ENCODE measurements at regions not wholly inside any gene's neighbourhood (a gene's known extent, or its start where the extent isn't known, plus 50 kb on each side); places are given as distances from the start of the nearest gene placed in this dataset.

- TF ChIP-seq CTCF (IDR thresholded peaks at IDR 0.05; ENCODE audit: insufficient read depth, low read length) (no peak), SPI1 (IDR thresholded peaks at IDR 0.05; ENCODE audit: borderline replicate concordance, low read depth) (peak; percentile 94)
Measured at GRCh38 chr3:101940521-101941317, 91.4 kb downstream of the NFKBIZ start.

Data from HL-60 (cell line).